CD4-positive, alpha-beta T cell treated with Interleukin-1 beta for 1 hour (primary cell): ENCODE measurements at regions not wholly inside any gene's neighbourhood (a gene's known extent, or its start where the extent isn't known, plus 50 kb on each side); places are given as distances from the start of the nearest gene placed in this dataset.
"Not testable (repeated sequence)": the region's sequence is repeated elsewhere in the genome, so short reads cannot be mapped to it uniquely, and the experiment has no call there.

ENCODE experiments used
- DNase-seq, 2 donors: peaks; one replicate each; pipeline ENCODE4 v3.0.0-alpha.2; 2020 to 2022

DNA sequence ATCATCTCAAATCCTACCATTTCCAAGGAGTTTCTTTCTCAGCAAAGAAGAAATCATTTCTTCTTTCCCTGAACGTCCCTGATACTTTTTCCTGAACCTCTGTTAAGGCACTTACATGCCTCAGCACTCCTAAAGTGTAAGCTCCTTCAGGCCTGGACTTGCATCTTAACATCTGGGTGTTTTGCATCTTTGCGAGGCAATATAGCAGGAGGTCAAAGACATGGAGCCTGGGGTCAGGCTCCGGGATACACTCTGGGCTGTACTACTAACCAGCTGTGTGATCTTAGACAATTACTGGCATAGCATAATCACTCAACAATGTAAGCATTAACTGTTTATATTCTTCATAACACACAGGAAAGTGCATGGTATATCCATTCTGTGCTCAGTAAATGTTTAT lies 275.5 kb upstream of the BOD1L1 start:
- DNase-seq, result no peak

GRCh38 chr4:13903901-13904300 lies 276.4 kb upstream of the BOD1L1 start:
- DNase-seq, result no peak

DNA sequence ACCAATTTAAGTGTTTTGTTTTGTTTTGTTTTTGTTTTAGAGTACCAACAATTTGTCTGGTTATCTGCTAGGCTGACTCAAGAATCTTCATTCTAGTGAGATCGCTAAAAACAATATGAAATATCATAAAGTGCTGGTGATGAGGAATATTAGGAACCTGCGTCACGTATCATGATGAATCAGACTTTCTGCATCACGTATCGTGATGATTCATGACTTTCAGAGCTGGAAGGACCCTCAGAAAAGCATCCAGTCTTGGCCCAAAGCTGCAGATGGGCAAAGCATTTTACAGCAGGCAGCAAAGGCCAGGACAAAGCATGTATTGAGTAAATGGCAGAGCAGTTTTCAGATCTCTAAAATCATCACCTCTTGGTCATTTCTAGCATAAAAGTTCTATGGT lies 278.0 kb upstream of the BOD1L1 start:
- DNase-seq, result no peak

GRCh38 chr4:13906727-13907126 lies 279.2 kb upstream of the BOD1L1 start:
- DNase-seq, result no peak

DNA sequence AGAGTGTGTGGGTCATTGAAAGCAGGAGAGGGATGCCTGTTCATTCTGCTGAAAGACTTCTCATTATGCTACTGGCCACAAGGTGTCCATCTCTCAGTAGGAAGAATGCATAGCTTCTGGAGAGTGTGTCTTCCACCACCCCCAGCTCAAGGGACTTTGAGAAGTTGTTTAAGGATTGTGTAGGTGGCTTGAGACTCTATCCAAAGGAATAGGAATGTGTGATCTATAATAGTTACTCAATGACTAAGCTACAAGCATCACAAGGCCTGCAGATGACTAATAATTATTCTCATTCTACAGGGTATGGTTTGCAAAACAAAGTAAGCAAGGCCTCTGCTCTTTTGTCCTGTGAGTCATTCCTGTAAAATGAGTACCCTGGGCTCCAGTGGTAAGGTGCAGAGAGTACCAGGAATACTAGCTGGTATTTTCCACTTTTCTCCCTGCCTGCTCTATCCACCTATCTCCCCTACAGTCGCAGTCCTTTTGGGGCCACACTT lies 279.8 kb upstream of the BOD1L1 start:
- no peak for DNase-seq

- no peak for DNase-seq
Observed at GRCh38 chr4:13908455-13908854, 280.9 kb upstream of the BOD1L1 start.

- DNase-seq, result no peak
Observed at GRCh38 chr4:13910556-13910955, 283.0 kb upstream of the BOD1L1 start.

DNA sequence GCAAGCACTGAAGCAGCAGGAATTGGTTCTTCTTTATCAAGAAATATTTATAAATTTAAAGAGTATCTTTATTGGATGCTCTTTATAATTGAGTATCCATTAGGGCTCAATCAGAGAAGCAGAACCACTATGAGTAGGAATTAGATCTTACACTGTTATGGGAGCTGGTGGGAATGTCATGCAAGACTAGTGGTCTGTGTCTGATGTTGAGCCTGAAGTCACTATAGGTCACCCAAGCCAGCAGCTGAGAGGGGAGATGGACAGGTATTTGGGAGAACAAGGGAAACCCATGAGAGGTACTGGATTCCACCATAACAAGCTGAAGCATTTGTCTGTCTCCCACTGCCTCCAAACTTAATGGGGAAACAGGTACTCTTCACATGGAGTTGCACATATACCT lies 283.7 kb upstream of the BOD1L1 start:
- no peak for DNase-seq

DNA sequence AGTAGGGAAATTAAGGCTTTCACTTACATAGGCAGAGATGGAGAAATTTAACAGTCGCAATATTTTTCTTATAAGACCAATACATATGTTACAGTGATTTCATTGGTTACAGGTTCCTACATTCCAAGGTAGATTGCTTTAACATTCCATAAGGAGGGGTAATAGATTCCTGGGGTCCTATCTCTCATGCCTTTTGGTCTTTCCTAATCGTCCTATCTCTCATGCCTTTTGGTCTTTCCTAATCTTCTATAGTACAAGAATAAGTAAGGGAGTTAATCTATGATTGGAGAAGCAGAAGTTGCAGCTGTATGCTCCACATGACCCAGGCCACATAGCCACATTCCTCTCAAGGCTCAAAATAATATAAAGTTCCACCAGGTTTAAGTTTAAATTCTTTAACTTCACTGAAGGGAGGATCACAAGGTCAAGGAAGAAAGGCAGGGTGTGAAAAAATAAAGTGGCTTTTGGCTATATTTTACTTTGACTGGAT lies 285.0 kb upstream of the BOD1L1 start:
- DNase-seq, result no peak

GRCh38 chr4:13912966-13913365 lies 285.4 kb upstream of the BOD1L1 start:
- no peak for DNase-seq

DNA sequence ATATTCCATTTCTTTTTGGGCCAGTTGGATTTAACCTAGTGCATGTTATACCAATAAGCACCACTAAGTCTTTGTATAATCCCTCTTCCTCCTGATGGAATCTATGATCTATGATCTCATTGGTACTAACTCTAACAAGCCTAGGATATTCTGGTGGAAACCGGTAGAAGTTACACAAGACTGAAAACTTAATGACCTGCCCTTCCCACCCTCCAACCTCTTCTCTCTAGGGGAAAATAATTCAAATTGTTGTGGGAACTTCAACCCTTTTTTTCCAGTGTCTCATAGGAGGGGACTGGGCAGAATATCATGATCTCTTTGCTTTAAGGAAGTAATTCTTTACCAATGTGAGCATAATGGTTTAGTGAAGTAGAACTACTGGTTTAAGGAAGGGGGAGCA lies 289.5 kb upstream of the BOD1L1 start:
- DNase-seq, result no peak

GRCh38 chr4:13918110-13918509 lies 290.6 kb upstream of the BOD1L1 start:
- DNase-seq, result no peak

- no peak for DNase-seq
Observed at GRCh38 chr4:13918991-13919441, 291.5 kb upstream of the BOD1L1 start.

DNA sequence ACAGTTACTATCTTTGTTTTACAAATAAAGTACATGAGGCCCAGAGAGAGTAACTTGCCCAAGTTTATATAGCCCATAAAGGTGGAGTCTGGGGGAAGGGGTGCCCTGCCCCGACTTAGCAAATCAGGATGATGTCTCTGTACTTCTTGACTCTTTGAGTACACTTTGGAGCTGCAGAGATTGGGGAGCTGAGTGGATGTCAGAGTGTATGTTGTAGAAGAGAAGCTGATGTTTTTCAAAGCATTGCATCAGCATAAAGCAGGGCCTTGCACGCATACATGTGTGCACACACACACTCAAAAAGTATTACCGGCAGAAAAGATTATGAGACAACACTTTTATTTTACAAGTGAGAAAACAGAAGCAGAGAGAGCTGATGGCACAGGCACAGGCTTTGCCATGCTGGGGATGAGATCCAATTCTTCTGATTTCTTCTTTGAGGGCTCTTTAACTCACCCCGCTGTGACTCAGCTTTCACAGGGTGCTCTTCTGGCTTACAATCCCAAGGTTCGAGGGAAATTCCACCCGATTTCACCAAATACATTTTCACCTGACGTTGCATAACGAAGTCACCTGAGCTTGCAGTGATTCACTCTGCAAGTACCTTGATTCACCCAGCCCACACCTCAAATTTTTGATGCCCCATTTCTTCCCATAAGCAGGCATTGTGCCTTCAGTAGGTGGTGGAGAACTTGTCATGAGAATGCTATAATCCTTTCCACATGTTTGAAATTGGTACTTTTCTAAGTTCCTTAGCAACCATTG lies 292.8 kb upstream of the BOD1L1 start:
- DNase-seq, result no peak

DNA sequence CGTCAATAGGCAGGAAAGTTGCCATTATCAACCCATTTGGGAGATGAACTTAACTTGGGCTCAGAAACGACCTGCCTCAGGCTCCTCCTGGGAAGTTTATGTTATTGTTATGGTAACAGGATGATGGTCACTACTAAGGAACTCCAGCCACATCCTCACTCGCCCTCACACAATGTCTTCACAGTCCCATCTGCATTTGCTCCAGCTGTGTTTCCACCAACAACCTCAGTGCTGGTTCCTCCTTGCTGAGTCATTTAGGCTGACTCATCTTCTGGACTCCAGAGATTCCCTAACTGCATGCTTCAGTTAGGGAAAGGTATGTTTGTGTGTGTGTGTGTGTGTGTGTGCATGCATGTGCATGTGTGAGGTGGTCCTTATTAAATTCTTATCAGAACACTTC lies 293.4 kb upstream of the BOD1L1 start:
- DNase-seq, result no peak

DNA sequence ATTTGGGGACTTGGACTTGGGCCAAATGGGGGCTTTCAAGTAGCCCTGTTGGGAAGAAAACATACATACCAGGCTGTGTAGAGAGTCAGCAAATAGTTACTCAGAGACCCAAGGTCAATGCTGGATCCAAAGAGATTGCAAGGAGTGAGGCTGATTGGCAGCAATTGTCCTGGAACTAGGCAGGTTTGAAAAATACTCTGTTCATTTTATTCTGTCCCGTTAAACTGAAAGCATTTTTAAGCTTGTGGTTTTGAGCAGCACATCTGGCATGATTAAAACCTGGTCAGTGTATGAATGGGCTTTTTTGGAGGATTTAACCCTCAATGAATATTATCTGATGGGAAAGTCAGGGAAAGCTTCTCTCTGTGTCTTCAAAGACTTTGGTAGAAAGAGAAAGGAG lies 294.3 kb upstream of the BOD1L1 start:
- DNase-seq, result no peak

- no peak for DNase-seq
Observed at GRCh38 chr4:13922459-13922858, 294.9 kb upstream of the BOD1L1 start.

DNA sequence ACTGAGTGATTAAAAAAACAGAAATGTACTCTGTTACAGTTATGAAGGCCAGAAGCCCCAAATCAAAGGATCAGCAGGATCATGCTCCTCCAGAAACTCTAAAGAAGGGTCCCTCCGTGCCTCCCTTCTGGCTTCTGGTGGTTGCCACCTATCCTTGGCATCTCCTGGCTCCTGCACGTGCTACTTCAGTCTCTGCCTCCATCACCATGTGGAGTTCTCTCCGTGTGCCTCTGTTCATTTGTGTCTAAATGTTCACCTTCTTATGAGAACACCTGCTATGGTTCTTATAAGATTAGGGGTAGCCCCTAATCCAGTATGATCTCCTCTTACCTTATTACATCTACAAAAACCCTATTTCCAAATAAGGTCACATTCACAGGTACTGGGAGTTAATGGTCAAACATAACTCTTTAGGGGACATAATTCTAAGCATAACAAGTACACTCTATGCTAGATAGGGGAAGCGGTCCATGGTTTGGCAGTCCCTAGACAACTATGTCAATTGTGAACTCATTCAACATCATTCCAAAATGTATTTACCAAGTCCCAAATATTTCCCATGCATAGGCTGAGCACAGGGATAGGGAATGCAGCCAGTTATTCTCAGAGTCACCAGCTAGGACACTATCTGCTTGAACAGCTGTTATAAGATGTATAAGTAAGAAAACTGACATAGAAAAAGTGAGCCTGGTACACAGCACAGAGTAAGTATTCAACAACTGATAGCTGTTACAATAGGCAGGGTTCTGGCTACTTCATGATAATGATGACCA lies 295.5 kb upstream of the BOD1L1 start:
- no peak for DNase-seq

- not testable (repeated sequence) for DNase-seq
Observed at GRCh38 chr4:13924900-13925299, 297.4 kb upstream of the BOD1L1 start.

GRCh38 chr4:13928214-13928613 lies 300.7 kb upstream of the BOD1L1 start:
- DNase-seq, result no peak

DNA sequence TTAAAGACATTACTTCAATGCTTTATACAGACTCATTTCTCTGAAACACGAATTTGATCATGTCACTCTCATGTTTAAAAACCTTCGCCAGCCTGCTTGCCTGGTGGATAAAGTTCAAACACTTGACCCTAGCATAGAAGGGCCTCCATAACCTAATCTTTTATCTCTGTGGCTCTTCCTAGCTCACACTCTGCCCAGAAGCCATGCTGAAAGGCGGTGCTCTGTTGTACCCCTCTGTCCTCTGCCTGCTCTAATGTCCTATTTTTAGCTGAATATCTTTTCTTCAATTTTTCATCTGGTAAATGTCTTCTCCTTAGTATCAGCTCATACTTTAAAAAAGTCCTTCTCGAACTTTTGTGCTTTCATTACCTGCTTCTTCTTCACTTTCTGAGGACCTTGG lies 302.6 kb upstream of the BOD1L1 start:
- DNase-seq, result no peak

GRCh38 chr4:13933191-13933590 lies 305.7 kb upstream of the BOD1L1 start:
- no peak for DNase-seq

DNA sequence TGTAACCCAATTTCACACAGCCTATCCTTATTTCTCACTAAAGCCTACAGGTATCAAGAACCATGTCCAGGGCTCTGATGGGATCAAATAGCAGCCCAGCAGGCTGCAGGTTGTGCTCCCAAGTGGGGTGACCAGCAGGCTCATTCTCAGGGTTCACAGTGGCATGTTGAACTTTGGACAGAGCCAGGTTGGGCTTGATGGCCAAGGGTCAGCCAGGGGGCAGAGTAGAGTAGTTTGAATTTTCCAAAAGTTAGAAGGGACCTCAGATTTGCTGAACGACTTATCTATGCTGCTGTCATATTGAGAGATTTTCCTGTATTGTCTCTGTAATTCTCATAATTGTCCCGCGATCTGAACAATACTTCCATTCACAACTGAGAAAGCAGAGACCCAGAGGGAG lies 310.8 kb upstream of the BOD1L1 start:
- DNase-seq, result no peak

GRCh38 chr4:13940921-13941320 lies 313.4 kb upstream of the BOD1L1 start:
- no peak for DNase-seq
